ENCODE measurements at regions not wholly inside any gene's neighbourhood (a gene's known extent, or its start where the extent isn't known, plus 50 kb on each side); places are given as distances from the start of the nearest gene placed in this dataset.

GRCh38 chr7:155974186-155974897, 162.1 kb upstream of the SHH start:
- no peaks in the 10 kb centered on the region for H3K27me3 ChIP-seq
- H3K9me3 ChIP-seq, result no peaks in the 10 kb centered on the region
- H3K36me3 ChIP-seq, result no peaks in the 10 kb centered on the region
- DNase-seq, result no peak
- H3K27ac ChIP-seq, result no peak overlapping the region
- no peaks in the 10 kb centered on the region for H3K4me1 ChIP-seq
- intact Hi-C loops (cut with DNase I), result no loop called here
- TF ChIP-seq POLR2A (IDR thresholded peaks at IDR 0.05) (no peak), CTCF (IDR thresholded peaks at IDR 0.05) (no peak)
- 67 to 77% methylated on average over 11 of the region's 11 CpGs for WGBS, 2 donors
- H3K4me3 ChIP-seq (replicated peaks in 1 of 3), result no peak overlapping the region

GRCh38 chr7:155973451-155973997, 161.3 kb upstream of the SHH start:
- no peak for DNase-seq
- TF ChIP-seq POLR2A (IDR thresholded peaks at IDR 0.05), result no peak
- TF ChIP-seq CTCF (IDR thresholded peaks at IDR 0.05), result no peak
- intact Hi-C loops (cut with DNase I), result no loop called here
- no peak overlapping the region for H3K27ac ChIP-seq
- no peaks in the 10 kb centered on the region for H3K9me3 ChIP-seq
- H3K36me3 ChIP-seq, result no peaks in the 10 kb centered on the region
- WGBS, 2 donors, result 84 to 90% methylated on average over 12 to 15 of the region's 15 CpGs
- no peaks in the 10 kb centered on the region for H3K27me3 ChIP-seq
- no peaks in the 10 kb centered on the region for H3K4me1 ChIP-seq
- no peak overlapping the region for H3K4me3 ChIP-seq (replicated peaks in 1 of 3)

GRCh38 chr7:155972651-155973390, 160.6 kb upstream of the SHH start:
- Histone ChIP-seq H3K4me3 (replicated peaks in 1 of 3) (no peak overlapping the region), H3K27ac (no peak overlapping the region), H3K9me3 (no peaks in the 10 kb centered on the region), H3K36me3 (no peaks in the 10 kb centered on the region), H3K27me3 (no peaks in the 10 kb centered on the region), H3K4me1 (no peaks in the 10 kb centered on the region)
- DNase-seq, result no peak
- intact Hi-C loops (cut with DNase I), result no loop called here
- 35 to 36% methylated on average over 13 of the region's 13 CpGs for WGBS, 2 donors
- no peak for TF ChIP-seq CTCF (IDR thresholded peaks at IDR 0.05)
- no peak for TF ChIP-seq POLR2A (IDR thresholded peaks at IDR 0.05)

GRCh38 chr7:155972247-155972646, 160.0 kb upstream of the SHH start:
- WGBS, 2 donors, result 84 to 91% methylated on average over 8 of the region's 8 CpGs
- no peak for DNase-seq
- Histone ChIP-seq H3K27ac (no peak overlapping the region), H3K4me3 (replicated peaks in 1 of 3) (no peak overlapping the region), H3K9me3 (no peaks in the 10 kb centered on the region), H3K4me1 (no peaks in the 10 kb centered on the region), H3K36me3 (no peaks in the 10 kb centered on the region), H3K27me3 (no peaks in the 10 kb centered on the region)
- no peak for TF ChIP-seq POLR2A (IDR thresholded peaks at IDR 0.05)
- intact Hi-C loops (cut with DNase I), result no loop called here

GRCh38 chr7:155971180-155971770, 159.0 kb upstream of the SHH start:
- Histone ChIP-seq H3K9me3 (no peaks in the 10 kb centered on the region), H3K4me1 (no peaks in the 10 kb centered on the region), H3K27ac (no peak overlapping the region), H3K36me3 (no peaks in the 10 kb centered on the region), H3K4me3 (replicated peaks in 1 of 3) (no peak overlapping the region), H3K27me3 (no peaks in the 10 kb centered on the region)
- WGBS, 2 donors, result 76 to 85% methylated on average over 15 of the region's 15 CpGs
- TF ChIP-seq POLR2A (IDR thresholded peaks at IDR 0.05) (no peak), CTCF (IDR thresholded peaks at IDR 0.05) (no peak)
- intact Hi-C loops (cut with DNase I), result no loop called here
- DNase-seq, result no peak

Data from thyroid gland (tissue), 4 donors.